K562 (cell line): ENCODE measurements at regions not wholly inside any gene's neighbourhood (a gene's known extent, or its start where the extent isn't known, plus 50 kb on each side); places are given as distances from the start of the nearest gene placed in this dataset.

Experiments used
- ATAC-seq: fragments of 200-7000 bp; cut with Tn5 transposase; 3 replicates; pipeline ENCODE4 v1.9.1; 2020; ENCODE audit warnings: moderate library complexity
- BruUV-seq: library from RNA; stranded (reverse); fragments of 400-500 nt; replicated peaks from 2 replicates; lab custom pipeline; 2021; lab: Mats Ljungman, UMichigan
- CTCF ChIA-PET: fragments of 300-600 bp; formaldehyde crosslinking; extraction: SDS; loops from one replicate; lab custom pipeline; 2021; ENCODE audit warnings: low intra/inter-chr PET ratio; lab: Yijun Ruan, JAX
- POLR2A ChIA-PET: fragments of 300-600, 350-650 bp; sonication (Branson Sonifier 250); formaldehyde crosslinking; extraction: SDS; loops from one replicate; lab custom pipeline; 2021; ENCODE audit warnings: antibody characterized with exemption, inconsistent platforms; lab: Yijun Ruan, JAX
- DNase-seq, 4 experiments: peaks; one replicate each; pipeline versions ENCODE4 v3.0.0 to v3.0.0-alpha.2; 2011 to 2018; ENCODE audit warnings: low spot score in 3 of 4, mixed read lengths in 3 of 4; ENCODE audit errors: extremely low read depth in 1 of 4
- FAIRE-seq: peaks from 2 replicates; lab custom pipeline; 2011; peaks lifted over from hg19 to GRCh38; lab: Jason Lieb, UNC
- H2AFZ ChIP-seq: 2 replicates; pipeline ENCODE4 v1.6.0; 2011; ENCODE audit warnings: low read depth, low read length, control low read depth, inconsistent platforms
- H3K27ac ChIP-seq: fragments of 200-600 bp; 3 replicates; pipeline ENCODE4 v1.8.0; 2011; ENCODE audit warnings: low read depth, mild to moderate bottlenecking, control low read depth, inconsistent platforms, low read length, moderate library complexity, mixed read lengths; ENCODE audit errors: extremely low read depth
- H3K27me3 ChIP-seq, 2 experiments: fragments of 300-600 bp in 1 of 2; 2 replicates in 1 of 2; 3 replicates in 1 of 2; pipeline versions ENCODE4 v1.6.0 to v1.8.0; 2011; ENCODE audit warnings: inconsistent platforms in 2 of 2, low read length in 2 of 2, mild to moderate bottlenecking in 1 of 2, mixed read lengths in 1 of 2, moderate library complexity in 1 of 2; ENCODE audit not compliant: control insufficient read depth in 2 of 2, insufficient read depth in 2 of 2
- H3K36me3 ChIP-seq: fragments of 300-600 bp; 3 replicates; pipeline ENCODE4 v1.8.0; 2011; ENCODE audit warnings: mild to moderate bottlenecking, low read length, inconsistent platforms; ENCODE audit not compliant: control insufficient read depth, insufficient read depth
- H3K4me1 ChIP-seq, 2 experiments: fragments of 200-600 bp in 1 of 2; replicated peaks in 1 of 2; 2 replicates in 1 of 2; 3 replicates in 1 of 2; pipeline versions ENCODE4 v1.5.1 to v1.8.0; 2011; ENCODE audit warnings: inconsistent platforms in 2 of 2, low read length in 2 of 2, mild to moderate bottlenecking in 1 of 2, mixed read lengths in 1 of 2, moderate library complexity in 1 of 2; ENCODE audit not compliant: control insufficient read depth in 2 of 2, insufficient read depth in 2 of 2
- H3K4me2 ChIP-seq: 2 replicates; pipeline ENCODE4 v1.6.1; 2011; ENCODE audit warnings: low read length, control low read depth, inconsistent platforms, mixed read lengths; ENCODE audit not compliant: insufficient read depth
- H3K4me3 ChIP-seq: fragments of 200-600 bp; sonication (generic), shearing (Covaris generic); 2 replicates; pipeline ENCODE4 v1.5.1; 2016; ENCODE audit warnings: control low read depth, inconsistent platforms
- H3K79me2 ChIP-seq: fragments of 200-600 bp; 3 replicates; pipeline ENCODE4 v1.8.0; 2011; ENCODE audit warnings: low read length, inconsistent platforms; ENCODE audit not compliant: control insufficient read depth, insufficient read depth
- H3K9ac ChIP-seq, 2 experiments: 2 replicates each; pipeline versions ENCODE4 v1.6.0 to v1.6.1; 2011; ENCODE audit warnings: low read depth in 2 of 2, low read length in 2 of 2, control low read depth in 1 of 2, inconsistent platforms in 1 of 2, mild to moderate bottlenecking in 1 of 2, mixed read lengths in 1 of 2; ENCODE audit not compliant: insufficient read depth in 1 of 2
- H3K9me1 ChIP-seq: one replicate; pipeline ENCODE4 v1.6.0; 2011; ENCODE audit warnings: inconsistent platforms, mild to moderate bottlenecking, low read length, moderate library complexity; ENCODE audit not compliant: control insufficient read depth, insufficient read depth
- H3K9me3 ChIP-seq: replicated peaks from 2 replicates; pipeline ENCODE4 v1.5.1; 2011; ENCODE audit warnings: low read depth, low read length, inconsistent platforms; ENCODE audit not compliant: control insufficient read depth, insufficient read depth
- H4K20me1 ChIP-seq: replicated peaks from 2 replicates; pipeline ENCODE4 v1.6.1; 2011; ENCODE audit warnings: low read length, inconsistent platforms, mixed read lengths; ENCODE audit not compliant: control insufficient read depth, insufficient read depth
- ASH1L ChIP-seq: fragments of 450-650 bp; IDR thresholded peaks from 2 replicates; pipeline ENCODE4 v1.6.1; 2018; ENCODE audit warnings: borderline replicate concordance, mild to moderate bottlenecking, low read depth; ENCODE audit not compliant: partially characterized antibody
- CHAMP1 ChIP-seq: fragments of 450-650 bp; IDR thresholded peaks from 2 replicates; pipeline ENCODE4 v1.6.1; 2016; ENCODE audit warnings: mild to moderate bottlenecking
- CSDE1 ChIP-seq, 2 experiments: fragments of 450-650 bp; IDR thresholded peaks; 2 replicates each; pipeline ENCODE4 v1.6.1; 2016; ENCODE audit warnings: mild to moderate bottlenecking in 1 of 2
- ELF1 ChIP-seq: fragments of 200-800 bp; sonication (Bioruptor generic); IDR thresholded peaks from 2 replicates; pipeline ENCODE4 v1.6.1; 2016; ENCODE audit warnings: missing genetic modification characterization, missing compliant biosample characterization
- HIVEP1 ChIP-seq: fragments of 250-450 bp; sonication (Bioruptor Pico); IDR thresholded peaks from 2 replicates; pipeline ENCODE4 v1.4.0; 2020; ENCODE audit warnings: mild to moderate bottlenecking
- IFI16 ChIP-seq: fragments of 250-450 bp; sonication (Bioruptor Pico); IDR thresholded peaks from 2 replicates; pipeline ENCODE4 v2.1.2; 2022; ENCODE audit warnings: mild to moderate bottlenecking, inconsistent platforms
- MECOM ChIP-seq: fragments of 250-450 bp; sonication (Bioruptor Pico); IDR thresholded peaks from 2 replicates; pipeline ENCODE4 v1.8.0; 2022; ENCODE audit warnings: inconsistent platforms
- MLX ChIP-seq, 2 experiments: fragments of 450-650 bp in 1 of 2; sonication (generic) in 1 of 2; formaldehyde crosslinking; conservative IDR thresholded peaks; 2 replicates each; pipeline versions ENCODE4 v1.4.0 to v1.8.1; 2020 to 2022; ENCODE audit warnings: mild to moderate bottlenecking in 1 of 2, missing genetic modification reagents in 1 of 2
- MYNN ChIP-seq, 2 experiments: sonication (generic); formaldehyde crosslinking in 1 of 2; IDR thresholded peaks; 2 replicates each; pipeline versions ENCODE4 v1.5.0 to v1.6.1; 2016 to 2020; ENCODE audit warnings: antibody characterized with exemption in 1 of 2, missing genetic modification reagents in 1 of 2
- NELFE ChIP-seq: IDR thresholded peaks from 2 replicates; pipeline ENCODE4 v1.6.1; 2011; ENCODE audit warnings: mild to moderate bottlenecking; ENCODE audit not compliant: insufficient read depth, insufficient read length
- NFE2L1 ChIP-seq: fragments of 450-650 bp; IDR thresholded peaks from 2 replicates; pipeline ENCODE4 v1.6.1; 2016; ENCODE audit warnings: missing genetic modification characterization, low read depth, mild to moderate bottlenecking, missing compliant biosample characterization, moderate library complexity, borderline replicate concordance
- POLR2G ChIP-seq: fragments of 200-400 bp; formaldehyde crosslinking; IDR thresholded peaks from 2 replicates; pipeline ENCODE4 v1.6.1; 2017; ENCODE audit warnings: low read depth, mild to moderate bottlenecking, antibody characterized with exemption, low read length, moderate library complexity
- TAF9B ChIP-seq: fragments of 450-650 bp; IDR thresholded peaks from 2 replicates; pipeline ENCODE4 v1.6.1; 2018; ENCODE audit warnings: mild to moderate bottlenecking; ENCODE audit not compliant: partially characterized antibody
- ZBTB7A ChIP-seq: IDR thresholded peaks from 2 replicates; pipeline ENCODE4 v1.6.1; 2011; ENCODE audit warnings: low read depth, mild to moderate bottlenecking, low read length, moderate library complexity, borderline replicate concordance; ENCODE audit not compliant: control insufficient read depth
- ZNF263 ChIP-seq: sonication (generic); formaldehyde crosslinking; IDR thresholded peaks from 2 replicates; pipeline ENCODE4 v1.8.0; 2022; ENCODE audit warnings: mild to moderate bottlenecking, missing genetic modification reagents, borderline replicate concordance
- ZNF316 ChIP-seq: fragments of 450-650 bp; IDR thresholded peaks from 2 replicates; pipeline ENCODE4 v1.6.1; 2016
- ZNF584 ChIP-seq: fragments of 200-800 bp; sonication (Bioruptor generic); IDR thresholded peaks from 2 replicates; pipeline ENCODE4 v1.6.1; 2016; ENCODE audit warnings: low read depth, mild to moderate bottlenecking, missing genetic modification characterization, missing compliant biosample characterization
- ZNF79 ChIP-seq: fragments of 250-450 bp; sonication (Bioruptor Pico); IDR thresholded peaks from 2 replicates; pipeline ENCODE4 v1.4.0; 2020; ENCODE audit warnings: low read depth, mild to moderate bottlenecking, moderate library complexity
- WGBS: fragments of 100-300 bp; shearing (Covaris generic); methylation state at CpG from one replicate; pipeline ENCODE4 v1.1.6; 2016; ENCODE audit warnings: low coverage, mixed read lengths; ENCODE audit not compliant: insufficient coverage; ENCODE audit errors: missing lambda C conversion rate; 5-methylcytosine and 5-hydroxymethylcytosine counted together
- in situ Hi-C: fragments of 300-500 bp; cut with MboI; formaldehyde crosslinking; loops from 4 replicates; pipeline ENCODE4 v1.15.0; 2018; ENCODE audit warnings: inconsistent platforms, mixed read lengths
- intact Hi-C: fragments of 100-400 bp; cut with micrococcal nuclease; formaldehyde crosslinking; loops from 2 replicates; pipeline ENCODE4 v1.14.2; 2022
- TF ChIP-seq, protein P1 (sequence below): fragments of 250-450 bp; sonication (Bioruptor Pico); IDR thresholded peaks from 2 replicates; pipeline ENCODE4 v1.4.0; 2020

- BruUV-seq: no TSS peak
- no peak overlapping the region for H2AFZ ChIP-seq
- no peak overlapping the region for H3K9ac ChIP-seq
- 0% methylated on average over 19 of the region's 20 CpGs for WGBS
- H3K9me1 ChIP-seq: no peaks in the 10 kb centered on the region
- CTCF ChIA-PET: no interaction called here
- ATAC-seq: no peak
- intact Hi-C loops: no loop called here
- DNase-seq: no peak
- no peak for TF ChIP-seq TAF9B
- TF ChIP-seq, protein P1, sequence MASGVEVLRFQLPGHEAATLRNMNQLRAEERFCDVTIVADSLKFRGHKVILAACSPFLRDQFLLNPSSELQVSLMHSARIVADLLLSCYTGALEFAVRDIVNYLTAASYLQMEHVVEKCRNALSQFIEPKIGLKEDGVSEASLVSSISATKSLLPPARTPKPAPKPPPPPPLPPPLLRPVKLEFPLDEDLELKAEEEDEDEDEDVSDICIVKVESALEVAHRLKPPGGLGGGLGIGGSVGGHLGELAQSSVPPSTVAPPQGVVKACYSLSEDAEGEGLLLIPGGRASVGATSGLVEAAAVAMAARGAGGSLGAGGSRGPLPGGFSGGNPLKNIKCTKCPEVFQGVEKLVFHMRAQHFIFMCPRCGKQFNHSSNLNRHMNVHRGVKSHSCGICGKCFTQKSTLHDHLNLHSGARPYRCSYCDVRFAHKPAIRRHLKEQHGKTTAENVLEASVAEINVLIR (CRISPR knock-in tag): no peak
- no peak for TF ChIP-seq NFE2L1 (tag)
- TF ChIP-seq ASH1L: no peak
- TF ChIP-seq CSDE1 (IDR thresholded peaks at IDR 0.05): no peak
- TF ChIP-seq HIVEP1 (CRISPR knock-in tag): no peak
- no peak for TF ChIP-seq ZBTB7A
- TF ChIP-seq ZNF584 (CRISPR knock-in tag): no peak
- no peak for TF ChIP-seq NELFE
- no peak for TF ChIP-seq ZNF263 (CRISPR knock-in tag)
- TF ChIP-seq CHAMP1: no peak
- TF ChIP-seq ZNF316: no peak
- no peak for TF ChIP-seq ELF1 (tag)
- TF ChIP-seq ZNF79 (CRISPR knock-in tag): no peak
- TF ChIP-seq IFI16 (CRISPR knock-in tag): no peak
- no peak for TF ChIP-seq MECOM
- TF ChIP-seq MLX (CRISPR knock-in tag; conservative IDR thresholded peaks at IDR 0.05): no peak
- TF ChIP-seq POLR2G: no peak
- TF ChIP-seq MYNN (IDR thresholded peaks at IDR 0.05): no peak
- TF ChIP-seq MYNN (CRISPR knock-in tag; IDR thresholded peaks at IDR 0.05): no peak
- FAIRE-seq: no peak
- no peaks in the 10 kb centered on the region for H4K20me1 ChIP-seq
- in situ Hi-C loops: no loop called here
- H3K4me3 ChIP-seq: no peak overlapping the region
- H3K79me2 ChIP-seq: no peaks in the 10 kb centered on the region
- POLR2A ChIA-PET: no interaction called here
- H3K4me1 ChIP-seq: no peaks in the 10 kb centered on the region
- no peaks in the 10 kb centered on the region for H3K9me3 ChIP-seq
- H3K36me3 ChIP-seq: no peaks in the 10 kb centered on the region
- H3K27me3 ChIP-seq: peaks cover 6 to 51% of the 10 kb centered on the region in 2 experiments; a peak in 3 of 5 replicates
- no peak overlapping the region for H3K27ac ChIP-seq
- no peak overlapping the region for H3K4me2 ChIP-seq
Measured at GRCh38 chr20:56802805-56803204, 173.7 kb downstream of the TFAP2C start.
